GM21367 (cell line): ENCODE measurements at regions not wholly inside any gene's neighbourhood (a gene's known extent, or its start where the extent isn't known, plus 50 kb on each side); places are given as distances from the start of the nearest gene placed in this dataset.
"Not testable (repeated sequence)": the region's sequence is repeated elsewhere in the genome, so short reads cannot be mapped to it uniquely, and the experiment has no call there.

Experiments used
- ATAC-seq: cut with Tn5 transposase; IDR thresholded peaks from one replicate; pipeline ENCODE4 v1.9.1; 2021; ENCODE audit not compliant: unreplicated experiment

DNA sequence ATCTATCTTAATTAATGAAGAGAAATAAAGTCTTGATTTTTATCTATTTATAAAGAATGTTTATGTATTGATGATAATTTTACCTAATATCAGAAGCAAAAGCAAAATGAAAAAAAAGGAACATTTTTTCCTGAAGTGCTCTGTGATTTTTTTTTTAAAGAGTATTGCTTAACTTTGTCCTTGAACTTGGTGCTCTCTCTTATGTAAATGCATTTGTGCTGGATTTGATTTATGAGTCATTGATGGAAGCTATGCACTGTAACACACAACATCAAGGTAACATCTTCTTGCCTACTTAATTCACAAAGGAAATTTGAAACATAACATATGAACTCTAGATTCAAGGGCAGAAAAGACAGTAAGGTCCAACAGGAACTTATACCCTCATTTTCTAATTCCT lies 312.9 kb upstream of the CDH19 start:
- ATAC-seq: no peak

DNA sequence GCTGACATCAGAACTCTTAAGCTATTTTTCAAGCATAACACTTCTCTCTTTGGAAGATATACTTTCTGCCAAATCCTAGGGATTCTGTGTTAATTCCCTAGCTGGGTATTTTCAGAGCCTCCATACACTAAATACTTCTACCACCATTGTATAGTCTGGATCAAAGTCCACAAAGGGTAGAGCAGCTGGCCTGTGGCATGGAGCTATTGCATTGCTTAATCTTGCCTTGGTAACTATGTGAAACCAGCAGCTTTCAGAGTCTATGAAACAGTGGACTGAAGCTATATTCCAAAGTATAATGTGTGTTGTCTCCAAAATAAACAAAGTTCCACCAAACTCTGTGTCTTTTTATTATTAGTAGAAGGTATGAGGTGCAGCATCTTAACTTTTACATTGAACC lies 296.9 kb upstream of the CDH19 start:
- no peak for ATAC-seq

DNA sequence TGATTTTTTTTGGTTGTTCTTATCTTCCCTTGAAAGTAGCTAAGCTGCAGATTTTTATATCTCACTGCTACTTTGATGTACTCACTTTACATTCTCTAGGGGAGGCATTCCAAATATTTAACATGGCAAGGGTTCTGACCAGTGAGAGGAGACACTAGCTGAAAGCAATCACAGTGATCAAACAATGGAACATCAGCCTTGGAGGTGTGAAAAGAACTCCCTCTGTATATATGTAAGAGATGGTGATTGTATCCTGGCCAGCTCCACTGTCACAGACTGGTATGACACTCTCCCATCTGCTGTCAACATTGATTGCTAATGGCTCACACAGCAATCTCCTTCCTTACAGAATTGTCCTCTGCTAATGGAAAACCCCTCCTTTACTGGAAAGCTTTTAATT lies 291.7 kb upstream of the CDH19 start:
- ATAC-seq: no peak

DNA sequence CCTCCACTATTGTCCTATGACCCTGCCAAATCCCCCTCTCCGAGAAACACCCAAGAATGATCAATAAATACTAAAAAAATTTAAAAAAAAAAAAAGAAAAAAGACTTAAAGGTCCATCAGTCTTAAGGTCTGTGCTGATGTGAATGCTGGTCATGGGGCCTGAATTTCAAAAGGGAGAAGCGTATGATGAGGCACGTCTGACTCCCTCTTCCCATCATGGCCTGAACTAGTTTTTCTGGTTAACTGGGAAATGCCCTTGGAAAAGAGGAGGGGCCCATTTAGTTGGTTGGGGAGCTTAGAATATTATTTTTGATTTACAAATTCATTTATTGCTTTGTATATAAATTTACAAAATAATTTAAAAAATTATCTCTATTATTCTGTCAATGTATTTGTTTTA lies 291.0 kb upstream of the CDH19 start:
- ATAC-seq: no peak

DNA sequence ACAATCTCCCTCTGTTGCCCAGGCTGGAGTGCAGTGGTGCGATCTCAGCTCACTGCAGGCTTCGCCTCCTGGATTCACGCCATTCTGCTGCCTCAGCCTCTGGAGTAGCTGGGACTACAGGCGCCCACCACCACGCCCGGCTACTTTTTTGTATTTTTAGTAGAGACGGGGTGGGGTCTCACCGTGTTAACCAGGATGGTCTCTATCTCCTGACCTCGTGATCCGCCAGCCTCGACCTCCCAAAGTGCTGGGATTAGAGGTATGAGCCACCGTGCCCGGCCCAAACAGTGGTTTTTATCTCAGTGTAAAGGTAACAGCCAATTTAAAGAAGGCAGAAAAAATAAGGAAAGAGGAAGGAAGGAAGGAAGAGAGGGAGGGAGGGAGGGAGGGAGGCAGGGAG lies 288.5 kb upstream of the CDH19 start:
- not testable (repeated sequence) for ATAC-seq

DNA sequence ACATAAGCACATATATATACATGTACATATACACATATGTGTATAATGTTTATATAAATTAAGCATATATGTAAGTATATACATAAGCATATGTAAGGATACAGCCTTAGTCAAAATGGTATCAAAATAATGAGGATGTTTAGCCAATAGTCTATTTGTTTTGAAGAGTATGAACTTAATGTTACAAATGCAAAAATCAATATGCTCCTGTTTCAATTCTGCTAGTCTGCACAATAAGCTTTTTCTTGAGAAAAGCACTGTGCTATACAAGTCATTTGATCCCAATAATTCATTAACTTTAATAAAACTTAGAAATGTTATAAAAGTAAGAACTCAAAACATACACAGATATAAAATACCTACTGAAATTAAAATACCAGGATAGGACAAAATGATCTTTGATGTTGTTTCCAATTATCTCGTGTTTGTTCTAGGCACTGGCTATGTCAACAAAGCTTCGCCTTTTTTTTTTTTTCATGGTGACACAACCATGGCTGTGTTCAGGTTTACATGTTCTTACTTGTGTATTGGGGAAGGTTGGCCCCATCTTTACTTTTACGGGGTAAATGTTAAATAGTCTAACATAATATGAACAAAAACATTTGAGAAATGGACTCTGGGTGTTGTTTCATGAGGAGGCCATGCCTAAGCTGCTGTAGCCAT lies 271.1 kb upstream of the CDH19 start:
- ATAC-seq: no peak

DNA sequence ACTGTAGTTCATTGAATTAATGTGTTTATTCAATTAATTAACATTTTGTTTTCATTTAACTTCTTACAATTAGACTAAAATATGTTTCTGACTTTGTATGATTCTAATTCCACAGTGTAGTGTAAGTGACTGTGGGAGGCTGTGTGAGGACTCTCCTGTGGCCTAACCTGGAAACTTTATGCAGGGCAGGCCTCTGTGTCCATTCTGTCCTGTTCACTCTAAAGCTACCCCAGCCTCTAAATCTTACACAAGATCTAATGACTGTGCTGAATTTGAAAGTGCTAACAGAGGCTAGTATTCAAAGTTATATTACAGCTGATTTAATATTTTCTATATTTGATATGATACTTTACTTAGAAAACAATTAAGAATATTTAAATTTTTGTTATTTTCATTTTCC lies 270.5 kb upstream of the CDH19 start:
- no peak for ATAC-seq

DNA sequence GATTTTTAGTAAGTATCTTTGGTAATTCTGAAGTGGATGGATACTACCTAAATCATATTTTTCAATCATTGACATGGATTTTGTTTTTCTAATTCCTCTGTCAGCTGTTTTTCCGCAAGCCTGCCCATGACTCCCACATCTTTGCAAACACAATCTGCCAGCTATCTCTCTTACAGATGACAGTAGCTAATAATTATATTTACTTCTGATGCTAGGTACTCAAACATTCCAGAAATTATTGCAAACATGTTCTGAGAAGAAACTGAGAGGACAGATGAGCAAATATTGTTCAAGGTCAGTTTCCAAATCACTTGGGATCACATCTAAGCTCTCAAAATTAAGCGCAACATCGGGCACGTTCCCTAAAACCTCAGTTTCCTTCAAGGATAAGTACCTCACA lies 270.0 kb upstream of the CDH19 start:
- ATAC-seq: no peak

DNA sequence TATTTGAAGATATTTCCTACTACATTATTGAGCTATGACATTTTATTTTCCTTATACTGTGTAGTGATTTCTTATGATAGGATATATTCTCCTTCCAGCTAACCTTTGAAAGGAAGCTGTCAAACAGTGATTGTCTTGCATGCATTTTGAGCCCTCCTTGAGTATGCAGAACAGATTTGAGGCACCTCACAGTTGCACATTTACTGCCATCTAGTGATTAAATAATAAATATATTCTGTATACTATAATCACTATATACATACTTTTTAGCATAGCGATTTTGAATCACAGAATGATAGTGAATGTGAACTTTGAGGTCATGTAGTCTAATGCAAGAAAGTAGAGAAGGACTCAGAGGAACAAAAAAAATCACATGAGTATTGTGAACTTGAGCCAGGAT lies 268.4 kb upstream of the CDH19 start:
- no peak for ATAC-seq

DNA sequence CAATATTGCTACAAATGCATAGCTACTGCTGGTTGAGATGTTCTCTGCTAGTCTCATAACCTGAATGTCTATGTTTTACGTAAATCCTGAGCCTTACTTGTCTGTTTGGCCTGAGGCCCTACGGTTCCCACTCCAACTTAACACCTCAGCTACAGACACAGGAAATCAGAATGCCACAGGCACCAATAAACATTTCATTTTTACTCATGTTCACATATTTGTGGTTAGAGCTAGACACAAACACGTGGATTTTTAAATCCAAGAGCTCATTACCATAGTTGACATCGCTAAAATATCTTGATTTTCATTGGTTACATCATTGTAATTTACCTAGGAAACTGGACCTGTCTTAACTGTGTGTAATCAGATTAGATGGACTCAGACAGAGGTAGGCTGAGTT lies 263.8 kb upstream of the CDH19 start:
- ATAC-seq: no peak

DNA sequence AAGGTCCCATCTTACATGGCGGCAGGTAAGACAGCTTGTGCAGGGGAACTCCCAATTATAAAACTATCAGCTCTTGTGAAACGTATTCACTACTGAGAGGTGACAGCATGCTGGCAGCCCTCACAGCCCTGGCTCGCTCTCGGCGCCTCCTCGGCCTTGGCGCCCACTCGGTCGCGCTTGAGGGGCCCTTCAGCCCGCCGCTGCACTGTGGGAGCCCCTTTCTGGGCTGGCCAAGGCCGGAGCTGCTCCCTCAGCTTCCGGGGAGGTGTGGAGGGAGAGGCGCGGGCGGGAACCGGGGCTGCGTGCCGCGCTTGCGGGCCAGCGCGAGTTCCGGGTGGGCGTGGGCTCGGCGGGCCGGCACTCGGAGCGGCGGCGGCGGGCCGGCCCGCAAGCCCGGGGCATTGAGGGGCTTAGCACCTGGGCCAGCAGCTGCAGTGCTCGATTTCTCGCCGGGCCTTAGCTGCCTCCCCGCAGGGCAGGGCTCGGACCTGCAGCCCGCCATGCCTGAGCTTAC lies 262.6 kb upstream of the CDH19 start:
- ATAC-seq: not testable (repeated sequence)

DNA sequence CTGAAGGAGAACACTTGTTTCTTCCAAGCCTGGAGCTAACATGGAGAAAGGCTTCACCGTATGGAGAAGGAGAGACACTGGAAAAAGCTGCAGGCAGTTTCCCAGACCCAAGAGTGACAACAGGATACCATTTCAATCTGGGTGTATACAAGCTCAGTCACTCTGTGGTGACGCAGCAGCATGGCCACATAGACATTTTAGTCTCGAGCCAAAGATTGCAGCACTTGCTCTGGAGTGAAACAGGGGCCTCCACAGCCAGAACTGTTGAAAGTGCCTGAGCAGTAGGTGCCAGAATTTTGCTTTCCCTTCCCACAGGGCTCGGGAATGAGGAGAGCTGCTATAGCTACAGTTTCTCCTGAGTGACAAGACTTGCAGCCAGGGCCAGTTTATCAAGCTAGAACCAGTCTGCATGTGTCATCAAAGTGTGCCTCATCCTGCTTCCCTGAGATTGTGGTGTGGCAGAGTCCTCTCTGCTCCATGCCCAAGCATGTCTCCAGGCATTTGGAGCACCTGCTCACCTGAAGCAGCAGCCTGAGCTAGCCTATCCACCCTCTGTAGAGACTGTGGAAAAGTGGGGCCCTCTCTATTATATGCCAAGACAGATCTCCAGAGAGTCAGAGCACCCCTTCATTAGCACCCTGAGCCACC lies 234.6 kb upstream of the CDH19 start:
- ATAC-seq: no peak

DNA sequence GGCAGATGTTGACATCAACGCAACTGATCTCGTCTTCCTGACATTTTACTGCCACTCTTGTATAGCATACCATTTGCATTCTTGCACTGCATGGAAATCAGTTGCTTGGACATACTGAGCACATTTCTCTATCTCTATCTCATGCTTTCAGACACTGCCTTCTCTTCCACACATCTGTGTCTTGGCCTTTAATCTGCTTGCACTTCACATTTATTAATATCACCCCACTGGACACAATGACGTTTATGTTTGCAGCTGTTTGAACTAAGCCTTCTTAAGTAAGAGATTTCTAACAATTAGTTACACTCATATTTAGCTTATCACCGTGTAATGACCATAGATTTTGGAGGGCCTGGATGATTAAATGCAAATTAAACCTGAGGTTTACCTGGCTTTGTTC lies 229.8 kb upstream of the CDH19 start:
- no peak for ATAC-seq

DNA sequence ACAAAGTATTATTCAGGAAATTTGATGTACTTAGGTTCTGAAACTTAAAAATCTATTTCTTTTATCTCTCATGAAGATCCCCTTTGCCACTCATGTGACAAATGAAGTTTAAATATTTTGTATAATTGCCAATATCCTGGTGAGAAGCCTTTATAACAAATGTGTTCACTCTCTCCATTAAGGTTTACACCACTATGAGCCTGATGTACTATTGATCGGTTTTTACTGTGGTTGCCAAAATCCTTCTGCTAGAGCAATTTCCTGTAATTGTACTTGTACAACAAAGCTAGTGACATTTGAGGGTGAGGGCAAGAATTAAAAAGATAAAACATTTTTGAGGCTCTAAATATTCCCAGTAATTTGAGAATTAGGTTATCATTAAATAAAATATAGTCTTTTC lies 222.3 kb upstream of the CDH19 start:
- no peak for ATAC-seq

DNA sequence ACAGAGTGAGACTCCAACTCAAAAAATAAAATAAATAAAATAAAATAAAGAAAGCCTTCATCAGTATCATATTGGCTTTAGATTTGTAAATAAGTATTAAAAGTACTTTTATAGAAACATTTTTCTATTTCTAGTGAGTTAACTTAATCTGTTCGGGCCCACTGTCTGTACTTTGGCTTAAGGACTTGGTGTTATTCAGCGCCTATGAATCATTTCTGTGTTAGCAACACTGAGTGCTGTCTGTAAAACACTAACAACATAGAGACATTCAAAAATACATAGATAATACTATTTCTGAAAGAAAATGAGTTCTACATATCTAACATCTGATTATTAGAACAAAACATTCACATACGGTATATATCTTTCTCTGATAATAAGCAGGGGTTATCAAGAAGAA lies 221.5 kb upstream of the CDH19 start:
- ATAC-seq: no peak

DNA sequence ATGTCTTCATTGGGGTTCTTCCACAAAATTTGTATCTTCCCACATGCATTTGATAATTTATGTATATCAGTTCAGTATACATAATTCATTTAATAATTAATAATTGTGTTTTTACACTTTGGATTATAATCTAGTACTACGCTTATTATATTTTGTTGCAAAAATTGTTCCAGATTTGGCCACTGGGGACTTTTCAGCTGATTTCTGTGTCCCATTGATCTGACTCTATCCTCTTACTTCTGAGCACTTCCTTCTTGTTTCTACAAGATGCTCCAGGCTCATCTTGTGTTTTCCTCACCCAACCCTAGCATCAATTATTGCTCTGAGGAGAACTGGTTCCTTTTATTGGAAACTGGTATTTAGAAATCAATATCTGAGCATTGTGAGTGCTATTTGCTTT lies 215.3 kb upstream of the CDH19 start:
- no peak for ATAC-seq

DNA sequence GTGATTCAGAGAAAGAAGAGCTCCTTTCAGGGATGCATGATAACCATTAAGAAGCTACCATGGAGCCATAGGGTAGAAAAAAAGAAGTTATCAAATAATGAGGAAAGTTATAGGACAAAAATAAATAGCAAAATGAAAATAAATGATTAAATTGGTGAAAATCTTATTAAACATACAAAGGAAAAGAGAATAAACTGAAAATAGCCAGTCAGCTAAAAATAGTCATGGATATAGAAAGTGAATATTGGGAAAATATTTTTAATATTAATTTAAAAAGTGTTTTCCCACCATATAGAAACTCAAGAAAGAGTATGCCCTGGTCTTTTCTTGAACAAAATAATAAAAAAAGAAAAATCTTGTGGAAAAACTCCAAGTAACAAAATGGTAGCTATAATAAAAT lies 209.2 kb upstream of the CDH19 start:
- ATAC-seq: no peak

DNA sequence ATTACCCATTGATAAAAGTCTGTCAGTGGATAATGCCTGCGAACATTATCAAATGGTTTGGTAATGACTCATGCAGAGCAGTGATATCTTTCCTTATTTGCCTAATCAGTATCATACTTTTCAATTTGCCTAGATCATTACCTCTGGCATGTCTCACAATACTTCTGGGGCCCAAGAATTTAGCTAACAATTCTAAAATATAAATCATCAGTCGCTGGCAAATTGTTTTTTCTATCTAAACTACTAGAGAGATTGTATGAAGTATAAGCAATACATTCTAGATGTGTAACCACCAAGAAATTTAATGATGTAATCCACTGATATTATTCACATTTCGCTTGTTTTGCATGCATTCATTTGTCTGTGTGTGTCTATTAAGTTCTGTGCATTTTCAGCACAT lies 191.2 kb upstream of the CDH19 start:
- no peak for ATAC-seq

DNA sequence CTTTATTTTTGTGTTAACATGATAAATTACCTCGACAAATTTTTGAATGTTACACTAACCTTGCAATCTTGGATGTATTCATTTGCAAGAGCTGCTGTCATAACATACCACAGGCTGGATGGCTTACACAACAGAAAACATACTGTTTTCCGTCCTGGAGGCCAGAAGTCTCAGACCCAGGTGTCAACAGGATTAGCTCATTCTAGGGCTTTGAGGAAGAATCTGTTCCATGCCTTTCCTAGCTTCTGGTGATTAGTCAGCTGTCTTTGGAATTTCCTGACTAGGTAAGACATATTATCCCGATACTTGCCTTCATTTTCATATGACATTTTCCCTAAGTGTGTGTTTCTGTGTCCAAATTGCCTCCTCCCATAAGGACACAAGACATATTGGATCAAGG lies 188.6 kb upstream of the CDH19 start:
- no peak for ATAC-seq

DNA sequence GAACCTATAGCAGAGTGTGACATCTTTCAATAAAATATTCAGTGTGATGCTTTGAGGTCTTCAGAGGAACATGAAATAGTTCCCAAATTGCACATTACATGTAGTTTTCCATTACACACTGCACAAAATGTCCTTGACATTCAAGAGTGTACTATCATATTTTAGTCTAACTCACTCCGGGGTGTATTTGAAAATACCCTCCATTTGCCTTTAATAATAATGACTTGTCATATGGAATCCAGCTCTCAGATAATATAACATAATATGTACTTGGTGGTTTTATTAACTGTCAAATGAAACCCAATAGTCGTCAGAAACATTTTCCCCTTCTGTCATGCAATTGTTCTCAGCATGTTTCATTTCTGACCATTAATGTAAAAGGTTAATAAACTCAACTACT lies 176.7 kb upstream of the CDH19 start:
- ATAC-seq: no peak

DNA sequence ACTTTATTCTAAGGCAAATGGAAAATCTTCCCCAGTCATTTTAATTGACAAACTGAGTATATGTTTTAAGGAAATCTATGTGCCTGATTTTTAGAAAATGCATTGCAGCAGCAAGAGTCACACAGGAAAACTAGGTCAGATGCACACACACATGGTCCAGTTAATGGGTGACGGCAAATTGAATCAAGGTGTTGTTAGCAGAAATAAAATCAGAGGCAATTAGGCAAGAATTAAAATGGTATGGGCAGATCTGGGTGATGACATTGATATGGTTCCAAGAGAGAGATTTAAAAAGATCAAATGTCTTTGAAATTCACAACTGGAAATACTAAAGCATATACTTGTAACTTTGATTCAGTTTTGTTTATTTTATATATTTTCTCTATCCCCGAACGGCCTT lies 174.2 kb upstream of the CDH19 start:
- no peak for ATAC-seq

DNA sequence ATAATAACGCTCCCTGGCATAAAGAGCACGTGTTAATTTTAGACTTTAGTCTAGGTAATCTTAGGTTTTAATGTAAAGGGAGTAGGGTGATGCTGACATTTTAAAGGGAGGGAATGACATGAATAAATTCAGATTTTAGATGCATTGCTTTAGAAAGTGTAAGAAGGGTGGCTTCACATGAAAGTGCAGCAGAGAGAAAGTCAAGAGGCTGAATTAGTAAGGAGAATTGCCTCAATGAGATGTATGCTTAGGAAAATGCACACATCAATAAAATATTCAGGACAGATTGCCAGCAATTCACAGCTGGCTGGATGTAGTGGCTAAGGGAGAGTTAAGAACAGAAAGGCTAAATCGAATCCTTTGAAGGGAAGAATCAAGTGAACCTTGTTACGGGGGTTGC lies 165.5 kb upstream of the CDH19 start:
- ATAC-seq: no peak

DNA sequence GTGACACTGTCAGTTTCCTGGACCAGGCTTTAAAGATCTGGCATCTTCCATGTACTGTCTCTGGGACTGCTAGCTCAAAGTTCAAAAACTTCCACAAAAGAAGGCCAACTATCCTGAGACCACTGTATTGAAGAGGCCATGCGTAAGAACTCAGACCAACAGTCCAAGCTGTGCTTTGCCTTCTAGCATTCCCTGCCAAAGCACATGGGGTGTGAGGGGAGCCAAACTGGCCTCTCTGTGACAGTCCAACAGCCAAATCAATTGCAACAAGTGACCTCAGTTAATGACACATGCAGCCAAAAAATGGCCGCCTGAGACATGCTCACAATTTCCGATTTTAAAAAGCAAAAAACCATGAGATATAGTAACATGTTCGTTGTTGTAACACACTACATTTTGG lies 160.3 kb upstream of the CDH19 start:
- no peak for ATAC-seq
